ENCODE measurements at regions not wholly inside any gene's neighbourhood (a gene's known extent, or its start where the extent isn't known, plus 50 kb on each side); places are given as distances from the start of the nearest gene placed in this dataset.

- Histone ChIP-seq H3K27me3 (ENCODE audit: insufficient read depth, low read length) (no peaks in the 10 kb centered on the region), H3K4me3 (ENCODE audit: low read length) (no peak overlapping the region)
Measured at GRCh38 chr9:129422032-129422842, 198.7 kb downstream of the C9orf50 start.

DNA sequence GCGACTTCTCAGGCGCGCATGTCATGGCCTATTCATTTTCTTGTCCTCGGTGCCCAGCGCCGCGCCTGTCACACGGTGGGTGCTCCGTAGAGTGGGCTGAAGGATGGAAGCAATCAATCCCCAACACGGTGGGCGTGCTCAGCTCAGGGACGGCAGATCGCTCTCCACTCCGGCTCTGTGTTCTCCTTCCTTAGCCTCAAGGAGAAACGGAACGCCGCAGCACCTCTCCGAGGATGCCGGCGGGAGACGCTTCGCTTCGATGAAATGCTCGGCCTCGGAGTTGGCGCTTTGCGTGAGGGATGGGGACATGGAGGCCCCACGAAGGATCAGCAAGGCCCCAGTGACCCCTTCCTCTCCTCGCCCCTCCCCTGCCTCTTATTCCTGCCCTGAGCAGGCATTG lies 199.5 kb downstream of the C9orf50 start:
- 90% methylated on average over 29 of the region's 29 CpGs for WGBS
- Histone ChIP-seq H3K27me3 (ENCODE audit: insufficient read depth, low read length) (no peaks in the 10 kb centered on the region), H3K36me3 (ENCODE audit: insufficient read depth, low read length) (no peaks in the 10 kb centered on the region), H3K4me3 (ENCODE audit: low read length) (no peak overlapping the region), H3K9me3 (ENCODE audit: insufficient read depth, low read depth, low read length) (no peaks in the 10 kb centered on the region), H3K4me1 (ENCODE audit: insufficient read depth, low read length) (peaks cover 4% of the 10 kb centered on the region; the same call in 1 of the 2 replicates), H3K9ac (ENCODE audit: low read depth, low read length) (no peak overlapping the region), H3K27ac (ENCODE audit: low read depth, low read length) (no peak overlapping the region)

More at GRCh38 chr9:129422032-129422842, 198.7 kb downstream of the C9orf50 start:
- no peak overlapping the region for H3K27ac ChIP-seq (ENCODE audit: low read depth, low read length)
- H3K9ac ChIP-seq (ENCODE audit: low read depth, low read length) = no peak overlapping the region
- H3K4me1 ChIP-seq (ENCODE audit: insufficient read depth, low read length) = no peaks in the 10 kb centered on the region
- no peaks in the 10 kb centered on the region for H3K9me3 ChIP-seq (ENCODE audit: insufficient read depth, low read depth, low read length)
- H3K36me3 ChIP-seq (ENCODE audit: insufficient read depth, low read length) = no peaks in the 10 kb centered on the region
- WGBS = 89% methylated on average over 11 of the region's 11 CpGs

DNA sequence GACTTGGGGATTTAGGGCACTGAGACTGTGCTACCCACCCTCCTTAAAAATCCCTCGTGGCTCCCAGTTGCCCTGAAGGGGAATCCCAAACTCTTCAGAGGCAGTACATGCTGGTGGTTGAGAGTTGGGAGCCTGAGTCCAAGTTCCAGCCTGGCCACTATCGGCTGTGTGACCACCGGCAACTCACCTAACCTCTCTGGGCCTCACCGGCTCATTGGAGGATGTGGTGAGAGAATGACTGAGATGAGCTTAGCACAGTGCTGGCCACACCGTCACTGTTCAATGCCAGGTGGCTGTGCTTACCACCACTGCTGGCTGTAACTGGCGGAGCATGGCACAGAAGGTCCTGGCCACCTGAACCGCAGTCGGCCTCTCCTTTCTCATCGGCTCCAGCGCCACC lies 200.2 kb downstream of the C9orf50 start:
- H3K4me3 ChIP-seq (ENCODE audit: low read length) = no peak overlapping the region
- H3K36me3 ChIP-seq (ENCODE audit: insufficient read depth, low read length) = no peaks in the 10 kb centered on the region
- no peaks in the 10 kb centered on the region for H3K9me3 ChIP-seq (ENCODE audit: insufficient read depth, low read depth, low read length)
- H3K27me3 ChIP-seq (ENCODE audit: insufficient read depth, low read length) = no peaks in the 10 kb centered on the region
- 94% methylated on average over 10 of the region's 10 CpGs for WGBS
- no peak overlapping the region for H3K9ac ChIP-seq (ENCODE audit: low read depth, low read length)
- H3K27ac ChIP-seq (ENCODE audit: low read depth, low read length) = no peak overlapping the region
- peaks cover 4% of the 10 kb centered on the region; the same call in 1 of the 2 replicates for H3K4me1 ChIP-seq (ENCODE audit: insufficient read depth, low read length)

DNA sequence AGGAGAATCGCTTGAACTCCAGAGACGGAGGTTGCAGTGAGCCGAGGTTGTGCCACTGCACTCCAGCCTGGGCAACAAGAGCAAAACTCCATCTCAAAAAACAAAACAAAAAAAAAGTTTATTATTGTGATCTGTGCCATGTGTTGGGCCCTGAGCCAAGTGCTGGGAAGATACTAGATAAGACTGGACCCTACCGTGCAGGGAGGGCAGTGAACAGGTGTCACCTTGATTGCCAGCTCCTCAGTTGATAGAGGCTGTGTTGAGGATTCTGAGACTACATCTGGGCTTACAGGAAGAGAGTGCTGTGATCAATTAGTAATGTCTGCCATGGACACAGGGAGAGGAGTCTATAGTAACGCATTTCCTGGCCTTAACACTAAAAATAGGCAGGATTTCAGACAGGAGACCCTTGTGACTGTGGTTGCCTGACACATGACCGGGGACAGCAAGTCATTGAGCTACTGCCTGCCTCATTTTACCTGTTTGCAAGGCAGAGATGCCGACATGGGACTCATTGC lies 201.5 kb downstream of the C9orf50 start:
- Histone ChIP-seq H3K9ac (ENCODE audit: low read depth, low read length) (no peak overlapping the region), H3K4me3 (ENCODE audit: low read length) (no peak overlapping the region), H3K27me3 (ENCODE audit: insufficient read depth, low read length) (no peaks in the 10 kb centered on the region), H3K4me1 (ENCODE audit: insufficient read depth, low read length) (peaks cover 14% of the 10 kb centered on the region), H3K36me3 (ENCODE audit: insufficient read depth, low read length) (no peaks in the 10 kb centered on the region), H3K9me3 (ENCODE audit: insufficient read depth, low read depth, low read length) (no peaks in the 10 kb centered on the region), H3K27ac (ENCODE audit: low read depth, low read length) (no peak overlapping the region)
- 79% methylated on average over 7 of the region's 7 CpGs for WGBS

DNA sequence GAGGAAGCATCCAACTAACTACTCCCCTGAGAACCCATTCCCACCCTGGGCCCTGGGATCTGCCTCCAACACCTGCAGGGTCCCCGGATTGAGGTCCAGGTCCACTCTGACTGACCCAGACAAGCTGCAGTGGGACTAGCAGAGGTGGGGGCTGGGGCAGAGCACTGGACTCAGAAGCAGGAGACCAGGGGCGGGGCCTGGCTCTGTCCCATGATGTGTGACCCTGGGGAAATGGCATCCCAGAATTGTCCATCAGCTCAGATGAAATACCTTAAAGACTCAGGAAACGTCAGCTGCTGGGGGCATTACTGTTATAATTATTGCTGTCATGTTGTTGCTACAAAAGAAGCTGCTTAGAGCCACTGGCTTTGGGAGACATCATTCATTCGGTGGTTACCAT lies 202.4 kb downstream of the C9orf50 start:
- no peaks in the 10 kb centered on the region for H3K27me3 ChIP-seq (ENCODE audit: insufficient read depth, low read length)
- H3K36me3 ChIP-seq (ENCODE audit: insufficient read depth, low read length) = no peaks in the 10 kb centered on the region
- no peak overlapping the region for H3K27ac ChIP-seq (ENCODE audit: low read depth, low read length)
- H3K4me3 ChIP-seq (ENCODE audit: low read length) = no peak overlapping the region
- peaks cover 21% of the 10 kb centered on the region for H3K4me1 ChIP-seq (ENCODE audit: insufficient read depth, low read length)
- no peaks in the 10 kb centered on the region for H3K9me3 ChIP-seq (ENCODE audit: insufficient read depth, low read depth, low read length)
- no peak overlapping the region for H3K9ac ChIP-seq (ENCODE audit: low read depth, low read length)
- 92% methylated on average over 4 of the region's 4 CpGs for WGBS

DNA sequence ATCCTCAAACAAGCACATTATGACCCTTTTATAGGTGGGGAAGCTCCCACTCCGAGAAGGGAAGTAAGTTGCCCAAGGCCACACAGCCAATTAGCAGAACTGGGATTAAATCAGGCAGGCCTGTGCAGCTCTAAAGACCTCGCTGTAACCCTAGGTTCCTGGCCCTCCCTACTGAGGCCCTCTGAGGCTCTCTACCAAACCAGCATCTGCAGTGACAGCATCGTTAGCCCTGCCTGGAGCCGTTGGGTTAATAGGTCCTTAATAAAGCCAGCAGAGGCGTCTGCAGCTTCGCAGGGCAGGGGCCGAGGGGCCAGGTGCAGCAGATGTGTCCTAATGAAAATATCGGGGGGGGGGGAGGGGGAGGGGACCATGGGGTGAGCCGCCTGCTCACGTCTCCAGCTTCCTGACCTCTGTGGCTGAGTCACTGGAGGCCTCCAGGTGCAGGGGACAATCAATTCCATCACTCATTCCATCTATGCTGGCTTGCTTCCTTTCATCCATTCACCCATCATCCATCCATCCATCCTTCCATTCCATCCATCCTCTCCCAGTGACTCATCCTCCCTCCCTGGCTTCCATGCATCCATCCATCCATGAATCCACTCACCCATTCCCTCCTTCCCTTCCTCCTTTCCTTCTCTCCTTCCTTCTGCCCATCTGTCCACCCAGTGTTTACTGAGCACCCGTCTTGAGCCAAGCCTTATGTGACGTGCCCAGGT lies 203.9 kb downstream of the C9orf50 start:
- no peaks in the 10 kb centered on the region for H3K27me3 ChIP-seq (ENCODE audit: insufficient read depth, low read length)
- peaks cover 25% of the 10 kb centered on the region for H3K4me1 ChIP-seq (ENCODE audit: insufficient read depth, low read length)
- H3K4me3 ChIP-seq (ENCODE audit: low read length) = no peak overlapping the region
- no peaks in the 10 kb centered on the region for H3K9me3 ChIP-seq (ENCODE audit: insufficient read depth, low read depth, low read length)
- H3K9ac ChIP-seq (ENCODE audit: low read depth, low read length) = no peak overlapping the region
- H3K27ac ChIP-seq (ENCODE audit: low read depth, low read length) = no peak overlapping the region
- no peaks in the 10 kb centered on the region for H3K36me3 ChIP-seq (ENCODE audit: insufficient read depth, low read length)
- WGBS = 75% methylated on average over 11 of the region's 12 CpGs

DNA sequence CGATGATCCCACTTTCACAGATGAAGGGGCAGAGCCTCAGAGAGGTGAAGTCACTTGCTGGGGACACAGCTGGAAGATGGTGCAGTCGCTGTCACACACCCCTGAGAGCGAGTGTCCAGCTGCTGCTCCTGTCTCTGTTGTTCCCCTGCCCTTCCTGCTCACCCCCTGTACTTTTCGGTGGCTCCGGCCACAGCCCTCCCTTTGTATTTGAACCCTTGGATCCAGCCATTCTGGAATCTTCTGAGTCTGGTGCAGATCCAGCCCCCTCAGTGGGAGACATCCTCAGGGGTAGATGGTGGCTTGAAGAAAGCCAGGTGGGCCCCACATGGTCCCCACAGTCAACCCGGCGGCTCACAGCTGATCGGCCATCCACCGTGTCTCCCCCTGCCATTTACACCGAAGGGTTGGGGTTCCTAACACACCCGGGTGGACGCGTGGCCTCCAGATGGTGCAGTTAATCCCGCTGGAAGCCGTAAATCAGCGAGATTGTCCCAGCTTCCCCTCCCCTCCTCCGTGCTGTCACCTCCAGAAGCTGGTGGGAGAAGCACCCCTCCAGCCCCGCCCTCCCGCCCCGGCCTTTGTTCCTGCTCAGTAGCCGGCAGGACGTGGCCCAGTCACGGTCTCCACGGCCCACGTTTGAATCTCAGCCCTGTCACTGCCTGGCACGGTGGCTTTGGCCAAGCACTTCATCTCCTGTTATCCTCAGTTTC lies 204.8 kb downstream of the C9orf50 start:
- Histone ChIP-seq H3K9ac (ENCODE audit: low read depth, low read length) (no peak overlapping the region), H3K27ac (ENCODE audit: low read depth, low read length) (no peak overlapping the region), H3K27me3 (ENCODE audit: insufficient read depth, low read length) (no peaks in the 10 kb centered on the region), H3K4me1 (ENCODE audit: insufficient read depth, low read length) (peaks cover 25% of the 10 kb centered on the region), H3K4me3 (ENCODE audit: low read length) (no peak overlapping the region), H3K9me3 (ENCODE audit: insufficient read depth, low read depth, low read length) (no peaks in the 10 kb centered on the region), H3K36me3 (ENCODE audit: insufficient read depth, low read length) (no peaks in the 10 kb centered on the region)
- WGBS = 80% methylated on average over 26 of the region's 26 CpGs

- 0 out of 2 replicates have a peak overlapping the region, but pooled peaks have one; percentile 57 for H3K4me3 ChIP-seq (ENCODE audit: low read length)
- peak overlapping the region; percentile 98; the same call in 1 of the 2 replicates for H3K27ac ChIP-seq (ENCODE audit: low read depth, low read length)
- 0 out of 2 replicates have a peak overlapping the region, but pooled peaks have one; percentile 96 for H3K9ac ChIP-seq (ENCODE audit: low read depth, low read length)
- no peaks in the 10 kb centered on the region for H3K27me3 ChIP-seq (ENCODE audit: insufficient read depth, low read length)
- no peaks in the 10 kb centered on the region for H3K36me3 ChIP-seq (ENCODE audit: insufficient read depth, low read length)
- WGBS = 74% methylated on average over 18 of the region's 21 CpGs
- no peaks in the 10 kb centered on the region for H3K9me3 ChIP-seq (ENCODE audit: insufficient read depth, low read depth, low read length)
- H3K4me1 ChIP-seq (ENCODE audit: insufficient read depth, low read length) = peaks cover 25% of the 10 kb centered on the region
Measured at GRCh38 chr9:129414993-129415941, 205.6 kb downstream of the C9orf50 start.

- Histone ChIP-seq H3K27me3 (ENCODE audit: insufficient read depth, low read length) (no peaks in the 10 kb centered on the region), H3K4me3 (ENCODE audit: low read length) (peak overlapping the region; percentile 57), H3K9me3 (ENCODE audit: insufficient read depth, low read depth, low read length) (no peaks in the 10 kb centered on the region), H3K4me1 (ENCODE audit: insufficient read depth, low read length) (peaks cover 25% of the 10 kb centered on the region), H3K9ac (ENCODE audit: low read depth, low read length) (peak overlapping the region; percentile 96), H3K36me3 (ENCODE audit: insufficient read depth, low read length) (no peaks in the 10 kb centered on the region), H3K27ac (ENCODE audit: low read depth, low read length) (peak overlapping the region; percentile 98)
- 32% methylated on average over 31 of the region's 31 CpGs for WGBS
Measured at GRCh38 chr9:129414377-129414992, 206.4 kb downstream of the C9orf50 start.
